C4-2B (cell line): ENCODE measurements at regions not wholly inside any gene's neighbourhood (a gene's known extent, or its start where the extent isn't known, plus 50 kb on each side); places are given as distances from the start of the nearest gene placed in this dataset.

Experiments used
- ZFX ChIP-seq: fragments of 450-650 bp; IDR thresholded peaks from 2 replicates; pipeline ENCODE4 v1.6.1; 2017
- TF ChIP-seq, protein P1 (sequence below): fragments of 450-650 bp; conservative IDR thresholded peaks from 2 replicates; pipeline ENCODE4 v1.5.1; 2017; ENCODE audit warnings: mild to moderate bottlenecking

DNA sequence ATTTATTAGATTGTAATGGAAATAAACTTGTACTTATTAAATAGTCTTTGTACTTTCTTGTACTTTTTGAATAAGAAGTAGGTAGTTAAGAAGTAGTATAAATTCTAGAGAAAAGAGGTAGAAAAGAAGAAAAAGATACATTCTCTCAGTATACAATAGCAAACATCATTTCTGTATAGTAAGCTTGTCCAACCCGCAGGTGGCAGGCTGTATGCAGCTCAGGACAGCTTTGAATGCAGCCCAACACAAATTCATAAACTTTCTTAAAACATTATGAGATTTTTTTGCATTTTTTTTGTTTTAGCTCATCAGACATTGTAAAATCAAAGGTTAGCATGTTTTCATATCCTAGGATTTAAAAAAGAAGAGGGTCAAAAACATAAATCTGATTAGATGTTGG lies 441.6 kb downstream of the DTHD1 start:
- TF ChIP-seq, protein P1, sequence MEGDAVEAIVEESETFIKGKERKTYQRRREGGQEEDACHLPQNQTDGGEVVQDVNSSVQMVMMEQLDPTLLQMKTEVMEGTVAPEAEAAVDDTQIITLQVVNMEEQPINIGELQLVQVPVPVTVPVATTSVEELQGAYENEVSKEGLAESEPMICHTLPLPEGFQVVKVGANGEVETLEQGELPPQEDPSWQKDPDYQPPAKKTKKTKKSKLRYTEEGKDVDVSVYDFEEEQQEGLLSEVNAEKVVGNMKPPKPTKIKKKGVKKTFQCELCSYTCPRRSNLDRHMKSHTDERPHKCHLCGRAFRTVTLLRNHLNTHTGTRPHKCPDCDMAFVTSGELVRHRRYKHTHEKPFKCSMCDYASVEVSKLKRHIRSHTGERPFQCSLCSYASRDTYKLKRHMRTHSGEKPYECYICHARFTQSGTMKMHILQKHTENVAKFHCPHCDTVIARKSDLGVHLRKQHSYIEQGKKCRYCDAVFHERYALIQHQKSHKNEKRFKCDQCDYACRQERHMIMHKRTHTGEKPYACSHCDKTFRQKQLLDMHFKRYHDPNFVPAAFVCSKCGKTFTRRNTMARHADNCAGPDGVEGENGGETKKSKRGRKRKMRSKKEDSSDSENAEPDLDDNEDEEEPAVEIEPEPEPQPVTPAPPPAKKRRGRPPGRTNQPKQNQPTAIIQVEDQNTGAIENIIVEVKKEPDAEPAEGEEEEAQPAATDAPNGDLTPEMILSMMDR, result peak; percentile 19
- no peak for TF ChIP-seq ZFX
